Mucosa of descending colon (tissue), 3 donors: ENCODE measurements at regions not wholly inside any gene's neighbourhood (a gene's known extent, or its start where the extent isn't known, plus 50 kb on each side); places are given as distances from the start of the nearest gene placed in this dataset.
"Not testable (repeated sequence)": the region's sequence is repeated elsewhere in the genome, so short reads cannot be mapped to it uniquely, and the experiment has no call there.

Experiments used
- ATAC-seq: fragments of 200-7000 bp; cut with Tn5 transposase; one replicate; pipeline ENCODE4 v1.9.1; 2020; ENCODE audit warnings: mild to moderate bottlenecking, moderate library complexity
- DNase-seq, 3 donors: peaks; one replicate each; pipeline ENCODE4 v3.0.0-alpha.2; 2020
- H3K36me3 ChIP-seq: fragments of 200-600 bp; one replicate; pipeline ENCODE4 v1.8.0; 2021; ENCODE audit warnings: low read depth, mild to moderate bottlenecking
- H3K4me1 ChIP-seq: fragments of 200-600 bp; one replicate; pipeline ENCODE4 v1.8.0; 2021; ENCODE audit warnings: low read depth, mild to moderate bottlenecking
- H3K4me3 ChIP-seq: fragments of 200-600 bp; one replicate; pipeline ENCODE4 v1.8.0; 2021; ENCODE audit warnings: mild to moderate bottlenecking
- H3K9me3 ChIP-seq: fragments of 200-600 bp; one replicate; pipeline ENCODE4 v1.8.0; 2021; ENCODE audit warnings: mild to moderate bottlenecking
- CTCF ChIP-seq: fragments of 200-600 bp; IDR thresholded peaks from one replicate; pipeline ENCODE4 v1.8.0; 2022; ENCODE audit warnings: antibody characterized with exemption, mild to moderate bottlenecking
- intact Hi-C, 2 donors: fragments of 100-400 bp; cut with DNase I in 1 of 2; cut with micrococcal nuclease in 1 of 2; formaldehyde crosslinking; loops; one replicate each; pipeline versions ENCODE4 v1.11.0 to v1.11.1; 2022; cut with DNase I, micrococcal nuclease
- donor health status: DM: no; HTN: no; CAD: no; lungs with moderate emphysema.
- donor health status: DM: no; HTN: no; CAD: no.
- donor health status: DM: no; HTN: yes; CAD: no.

GRCh38 chr4:23033796-23034195, 341.1 kb downstream of the GBA3 start:
- H3K36me3 ChIP-seq = no peaks in the 10 kb centered on the region
- no peaks in the 10 kb centered on the region for H3K9me3 ChIP-seq
- H3K4me3 ChIP-seq = no peak overlapping the region
- ATAC-seq = no peak
- TF ChIP-seq CTCF = no peak
- intact Hi-C loops = no loop called here
- H3K4me1 ChIP-seq = no peaks in the 10 kb centered on the region
- no peak for DNase-seq

GRCh38 chr4:23028875-23029274, 336.1 kb downstream of the GBA3 start:
- no peak for TF ChIP-seq CTCF
- no peak overlapping the region for H3K4me3 ChIP-seq

GRCh38 chr4:23023666-23024065, 330.9 kb downstream of the GBA3 start:
- Histone ChIP-seq H3K9me3 (no peaks in the 10 kb centered on the region), H3K36me3 (no peaks in the 10 kb centered on the region), H3K4me1 (no peaks in the 10 kb centered on the region), H3K4me3 (no peak overlapping the region)
- ATAC-seq (no peak), DNase-seq (no peak)
- no peak for TF ChIP-seq CTCF
- intact Hi-C loops = no loop called here

More at GRCh38 chr4:23028875-23029274, 336.1 kb downstream of the GBA3 start:
- DNase-seq = no peak
- H3K36me3 ChIP-seq = no peaks in the 10 kb centered on the region
- ATAC-seq = no peak
- no peaks in the 10 kb centered on the region for H3K4me1 ChIP-seq
- intact Hi-C loops = no loop called here
- no peaks in the 10 kb centered on the region for H3K9me3 ChIP-seq

GRCh38 chr4:23023121-23023520, 330.4 kb downstream of the GBA3 start:
- intact Hi-C loops = no loop called here
- no peaks in the 10 kb centered on the region for H3K36me3 ChIP-seq
- no peak for ATAC-seq
- H3K4me1 ChIP-seq = no peaks in the 10 kb centered on the region
- H3K4me3 ChIP-seq = no peak overlapping the region
- H3K9me3 ChIP-seq = no peaks in the 10 kb centered on the region
- no peak for DNase-seq
- TF ChIP-seq CTCF = no peak

- no peaks in the 10 kb centered on the region for H3K9me3 ChIP-seq
- ATAC-seq (no peak), DNase-seq (no peak)
- no peaks in the 10 kb centered on the region for H3K36me3 ChIP-seq
- no peak for TF ChIP-seq CTCF
- H3K4me1 ChIP-seq = no peaks in the 10 kb centered on the region
- no peak overlapping the region for H3K4me3 ChIP-seq
- intact Hi-C loops = no loop called here
Observed at GRCh38 chr4:23022032-23022431, 329.3 kb downstream of the GBA3 start.

GRCh38 chr4:23021040-23021439, 328.3 kb downstream of the GBA3 start:
- Histone ChIP-seq H3K9me3 (no peaks in the 10 kb centered on the region), H3K4me3 (no peak overlapping the region), H3K4me1 (no peaks in the 10 kb centered on the region), H3K36me3 (no peaks in the 10 kb centered on the region)
- intact Hi-C loops = no loop called here
- TF ChIP-seq CTCF = no peak
- DNase-seq = no peak
- ATAC-seq = no peak

GRCh38 chr4:23020399-23020798, 327.7 kb downstream of the GBA3 start:
- not testable (repeated sequence) for H3K36me3 ChIP-seq, ATAC-seq

More at GRCh38 chr4:23020399-23020798, 327.7 kb downstream of the GBA3 start:
- H3K4me1 ChIP-seq, H3K4me3 ChIP-seq, DNase-seq, H3K9me3 ChIP-seq, intact Hi-C loops: not testable (repeated sequence)
